NCI-H345 treated with DMSO at 0.1 percent for 48 hours (cell line): ENCODE measurements at regions not wholly inside any gene's neighbourhood (a gene's known extent, or its start where the extent isn't known, plus 50 kb on each side); places are given as distances from the start of the nearest gene placed in this dataset.
A peak's percentile ranks its signal among the peaks of the same experiment; 100 is the strongest.

Experiments
- DNase-seq: peaks from one replicate; lab custom pipeline; 2025; ENCODE audit not compliant: unreplicated experiment; lab: John Stamatoyannopoulos, UW

GRCh38 chr12:115598871-115599811 lies 678.4 kb downstream of the MED13L start:
- peak; percentile 67 for DNase-seq

DNA sequence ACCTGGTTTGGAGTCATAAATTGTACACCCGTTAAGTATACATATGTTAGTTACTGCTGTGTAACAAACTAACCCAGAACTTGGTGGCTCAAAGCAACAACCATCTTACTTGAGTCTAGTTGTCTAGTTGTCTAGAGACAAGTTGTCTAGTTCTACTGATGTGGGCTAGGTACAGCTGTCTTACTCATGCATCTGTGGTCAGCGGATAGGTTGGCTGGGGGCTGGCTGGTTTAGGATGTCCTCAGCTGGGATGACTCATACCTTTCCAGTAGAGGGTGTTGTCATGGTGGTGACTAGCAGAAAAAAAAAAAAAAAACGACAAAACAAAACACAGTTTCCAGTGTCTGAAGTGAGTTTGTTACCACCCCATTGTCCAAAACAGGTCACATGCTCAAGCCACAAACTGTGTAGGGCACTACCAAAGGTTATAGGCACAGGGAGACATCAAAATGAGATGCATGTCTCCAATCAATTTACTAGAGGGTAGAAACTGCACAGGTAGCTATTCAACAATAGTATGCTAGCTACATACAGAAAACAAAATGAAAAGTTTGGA lies 680.3 kb downstream of the MED13L start:
- DNase-seq: no peak

DNA sequence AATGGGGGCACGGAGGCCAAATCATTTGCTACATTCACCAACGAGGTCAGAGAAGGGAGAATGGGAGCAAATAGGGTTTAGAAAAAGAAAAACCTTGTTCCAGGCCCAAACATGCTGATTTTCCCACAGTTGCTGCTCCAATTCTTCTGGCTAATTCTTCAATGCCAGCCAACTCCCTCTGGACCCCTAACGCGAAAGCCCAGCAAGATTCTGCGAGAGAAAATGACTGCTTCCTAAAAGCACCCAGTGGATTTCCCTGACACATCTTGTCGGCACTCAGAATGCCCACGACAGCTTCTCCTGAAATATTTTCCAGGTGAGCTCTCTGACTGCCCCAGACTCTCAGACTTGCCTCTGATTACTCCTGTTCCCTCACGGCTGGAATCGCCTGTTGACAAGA lies 689.4 kb downstream of the MED13L start:
- DNase-seq: no peak

DNA sequence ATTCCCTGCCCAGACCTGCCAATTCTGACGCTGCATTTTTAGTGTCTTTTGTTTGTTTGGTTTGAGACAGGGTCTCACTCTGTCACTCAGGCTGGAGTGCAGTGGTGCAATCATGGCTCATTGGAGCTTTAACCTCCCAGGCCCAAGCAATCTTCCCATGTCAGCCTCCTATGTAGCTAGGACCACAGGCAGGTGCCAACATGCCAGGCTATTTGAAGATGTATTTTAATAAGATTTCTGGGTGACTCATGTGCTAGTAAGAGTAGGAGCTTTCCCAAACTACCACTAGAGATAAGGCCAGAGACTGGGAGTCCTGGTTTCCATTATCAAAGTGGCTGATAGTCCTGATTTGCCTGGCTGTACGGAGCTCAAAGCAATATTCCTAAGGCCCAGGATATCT lies 693.3 kb downstream of the MED13L start:
- no peak for DNase-seq

- no peak for DNase-seq
Observed at GRCh38 chr12:115583591-115583990, 693.9 kb downstream of the MED13L start.

- no peak for DNase-seq
Observed at GRCh38 chr12:115577401-115577800, 700.1 kb downstream of the MED13L start.

DNA sequence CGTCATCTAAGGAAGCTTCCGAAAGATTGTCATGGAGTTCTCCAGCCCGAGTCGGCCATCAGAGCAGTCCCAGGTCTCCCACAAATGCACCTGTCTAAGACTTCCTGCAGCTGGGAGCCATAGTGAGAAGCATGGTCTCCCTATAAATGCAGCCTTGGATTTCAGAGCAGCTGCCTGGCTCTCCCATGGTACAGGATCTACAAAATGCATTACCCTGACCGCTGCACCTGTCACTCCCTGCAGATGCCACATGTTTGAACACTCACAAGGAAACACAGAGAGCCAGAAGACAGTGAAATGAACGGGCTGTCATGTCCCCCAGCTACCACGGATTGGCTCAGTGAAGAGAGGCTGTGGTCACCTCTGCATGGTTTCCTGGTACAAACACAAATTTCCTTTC lies 702.7 kb downstream of the MED13L start:
- peak; percentile 14 for DNase-seq

GRCh38 chr12:115572440-115572839 lies 705.1 kb downstream of the MED13L start:
- no peak for DNase-seq

DNA sequence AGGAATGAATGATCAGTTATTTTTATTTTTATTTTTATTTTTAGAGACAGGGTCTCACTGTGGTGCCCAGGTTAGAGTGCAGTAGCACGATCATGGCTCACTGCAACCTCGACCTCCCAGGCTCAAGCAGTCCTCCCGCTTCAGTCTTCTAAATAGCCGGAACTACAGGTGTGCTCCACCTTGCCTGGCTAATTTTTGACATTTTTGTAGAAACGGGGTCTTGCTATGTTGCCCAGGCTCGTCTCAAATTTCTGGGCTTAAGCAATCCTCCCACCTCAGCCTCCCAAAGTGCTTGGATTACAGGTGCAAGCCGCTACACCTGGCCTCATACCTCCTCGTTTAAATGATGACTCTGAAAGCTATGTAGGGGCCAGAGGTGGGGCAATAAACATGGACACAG lies 706.0 kb downstream of the MED13L start:
- no peak for DNase-seq

DNA sequence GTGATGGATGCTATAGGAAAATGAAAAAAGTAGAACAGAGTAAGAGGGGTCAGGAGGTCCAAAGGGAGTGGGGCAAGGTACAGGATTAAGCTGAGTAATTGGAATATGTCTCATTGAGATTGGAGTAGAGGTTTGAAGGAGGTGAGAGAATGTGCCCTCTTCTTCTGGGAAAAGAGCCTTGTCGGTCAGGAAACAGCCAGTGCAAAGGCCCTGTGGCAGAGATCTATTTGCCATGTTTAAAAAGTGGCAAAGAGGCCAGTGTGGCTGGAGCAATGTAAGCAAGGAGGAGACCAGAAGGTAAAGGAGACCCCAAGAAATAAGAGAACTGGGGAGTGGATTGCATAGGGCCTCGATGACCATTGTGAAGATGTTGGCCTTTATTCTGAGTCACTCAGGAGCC lies 706.5 kb downstream of the MED13L start:
- no peak for DNase-seq

DNA sequence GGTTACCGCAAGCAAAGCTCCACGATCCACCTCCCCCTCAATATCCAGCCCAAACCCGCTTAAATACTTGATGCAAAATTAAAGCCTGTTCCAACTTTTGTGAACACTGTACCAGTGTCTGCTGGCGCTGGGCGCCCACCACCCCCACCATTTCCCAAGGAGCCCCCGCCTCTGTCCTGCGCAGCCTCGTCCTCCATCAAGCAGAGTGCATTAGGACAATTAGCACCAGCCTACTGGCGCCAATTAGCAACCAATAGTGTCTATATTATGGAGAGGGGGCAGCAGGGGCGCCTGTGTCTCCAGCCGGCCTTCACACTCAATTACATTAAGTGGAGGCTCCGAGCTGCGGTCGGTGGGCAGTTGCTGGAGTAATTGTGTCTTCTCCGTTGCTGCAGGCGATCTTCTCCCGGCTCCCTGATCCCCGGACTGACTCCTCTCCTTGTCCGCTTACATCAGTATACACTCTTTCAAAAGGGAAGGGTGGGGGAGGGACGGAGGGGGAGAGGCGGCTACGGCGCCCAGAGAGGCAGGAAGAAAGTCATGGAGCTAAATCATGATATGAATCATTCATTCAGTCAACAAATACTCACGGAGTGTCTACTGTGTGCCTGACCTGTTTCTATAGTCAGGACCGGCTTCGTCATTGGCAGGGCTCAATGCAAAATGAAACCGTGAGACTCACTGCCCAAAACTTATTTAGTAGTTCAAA lies 707.3 kb downstream of the MED13L start:
- no peak for DNase-seq

- DNase-seq: no peak
Observed at GRCh38 chr12:115569345-115570068, 708.0 kb downstream of the MED13L start.

DNA sequence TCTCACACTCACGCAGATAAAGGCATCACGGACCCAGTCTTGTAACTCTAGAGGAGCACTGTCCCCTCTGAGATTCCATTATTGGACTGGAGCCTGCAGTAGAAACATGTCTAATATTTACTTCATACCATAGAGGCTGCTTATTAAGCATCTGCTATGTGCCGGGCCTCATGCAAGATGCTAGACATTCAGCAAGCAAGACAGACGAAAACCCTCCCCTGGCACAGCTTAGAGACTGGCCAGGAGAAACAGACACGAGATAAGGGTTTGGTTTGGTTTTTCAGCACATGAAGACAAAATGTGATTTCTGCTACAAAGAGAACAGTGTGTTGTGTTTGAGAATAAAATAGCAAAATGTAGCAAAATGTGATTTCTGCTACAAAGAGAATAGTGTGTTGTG lies 719.2 kb downstream of the MED13L start:
- no peak for DNase-seq

DNA sequence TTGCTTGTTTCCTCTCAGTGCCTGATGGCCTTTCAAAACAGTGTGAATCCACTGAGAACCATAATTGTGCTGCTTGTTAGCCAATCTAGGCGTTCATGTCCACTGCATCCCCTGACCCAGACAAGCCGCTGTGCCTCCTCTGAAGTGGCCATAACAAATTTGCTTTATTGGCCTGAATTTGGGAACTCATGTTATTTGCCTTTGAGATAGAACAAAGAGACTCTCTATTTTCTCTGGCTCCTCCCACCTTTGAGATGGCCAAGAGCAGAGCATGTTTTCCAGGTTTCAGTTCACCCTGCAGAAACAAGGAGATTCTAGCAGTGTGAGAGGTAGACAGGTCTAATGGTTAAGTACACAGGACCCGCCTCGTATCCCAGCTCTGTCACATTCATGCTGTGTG lies 723.9 kb downstream of the MED13L start:
- DNase-seq: no peak

DNA sequence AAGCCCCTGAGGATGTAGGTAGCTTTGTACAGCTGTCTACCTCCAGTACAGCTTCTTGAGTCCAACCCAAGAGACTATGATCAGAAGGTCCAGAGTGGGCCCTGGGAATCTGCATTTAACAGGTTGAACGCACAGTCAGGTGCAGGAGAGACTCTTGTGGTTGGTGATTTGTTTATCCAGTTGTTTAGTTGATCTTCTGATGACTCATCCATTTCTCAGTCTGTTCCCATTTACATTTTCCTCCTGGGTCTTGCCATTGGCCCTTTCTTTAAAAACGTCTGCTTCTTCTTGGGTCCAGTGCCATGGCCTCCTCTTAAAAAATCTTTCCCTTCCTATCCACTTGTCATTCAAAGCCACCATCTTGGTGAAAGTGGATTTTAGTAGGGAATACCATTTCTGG lies 734.2 kb downstream of the MED13L start:
- DNase-seq: no peak

- DNase-seq: peak; percentile 3
Observed at GRCh38 chr12:115542656-115543055, 734.8 kb downstream of the MED13L start.

- no peak for DNase-seq
Observed at GRCh38 chr12:115541891-115542421, 735.5 kb downstream of the MED13L start.

- no peak for DNase-seq
Observed at GRCh38 chr12:115528466-115528865, 749.0 kb downstream of the MED13L start.

- no peak for DNase-seq
Observed at GRCh38 chr12:115521771-115522409, 755.6 kb downstream of the MED13L start.

DNA sequence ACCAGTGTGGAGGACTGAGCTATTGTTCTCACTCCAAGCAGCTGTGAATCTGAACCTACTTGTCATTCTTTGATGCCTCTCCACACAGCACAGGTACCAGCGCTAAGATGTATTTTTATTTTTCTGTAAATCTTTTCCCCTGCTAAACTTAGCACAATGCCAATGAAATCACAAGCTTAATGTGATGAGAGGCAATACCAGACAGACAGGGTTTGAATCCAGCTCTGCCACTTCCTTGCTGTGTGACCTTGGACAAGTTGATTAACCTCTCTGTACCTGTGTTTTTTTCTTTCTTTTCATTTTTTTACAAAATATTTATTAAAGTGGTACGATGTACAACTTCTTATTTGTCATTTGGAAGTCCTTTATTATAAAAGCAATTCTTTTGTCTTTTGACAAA lies 757.6 kb downstream of the MED13L start:
- DNase-seq: no peak

DNA sequence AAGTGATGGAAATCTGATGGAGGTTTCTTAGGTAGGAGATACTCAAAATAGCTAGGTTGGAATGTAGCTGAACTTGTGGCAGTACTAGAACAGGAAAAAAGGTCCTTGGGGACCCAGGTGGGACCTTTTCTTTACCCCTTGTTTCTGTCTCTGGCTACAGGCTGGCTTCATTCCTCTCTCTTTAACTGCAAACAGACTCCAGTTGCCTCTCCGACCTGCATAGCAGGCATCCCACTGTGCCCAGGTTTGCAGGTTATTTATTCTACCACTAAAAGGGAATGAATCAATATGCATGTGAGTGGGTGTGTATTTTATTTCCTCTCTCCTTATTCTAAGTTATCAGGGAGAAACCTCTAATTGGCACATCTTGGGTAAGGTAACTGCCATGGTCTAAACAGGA lies 758.1 kb downstream of the MED13L start:
- no peak for DNase-seq
